Hematopoietic multipotent progenitor cell treated with erythropoietin and hydrocortisone succinate and interleukin-3 and kit ligand, for 6 days (in vitro differentiated cells): ENCODE measurements at regions not wholly inside any gene's neighbourhood (a gene's known extent, or its start where the extent isn't known, plus 50 kb on each side); places are given as distances from the start of the nearest gene placed in this dataset.

Source experiments
- DNase-seq: peaks from one replicate; pipeline ENCODE4 v3.0.0-alpha.2; 2015

DNA sequence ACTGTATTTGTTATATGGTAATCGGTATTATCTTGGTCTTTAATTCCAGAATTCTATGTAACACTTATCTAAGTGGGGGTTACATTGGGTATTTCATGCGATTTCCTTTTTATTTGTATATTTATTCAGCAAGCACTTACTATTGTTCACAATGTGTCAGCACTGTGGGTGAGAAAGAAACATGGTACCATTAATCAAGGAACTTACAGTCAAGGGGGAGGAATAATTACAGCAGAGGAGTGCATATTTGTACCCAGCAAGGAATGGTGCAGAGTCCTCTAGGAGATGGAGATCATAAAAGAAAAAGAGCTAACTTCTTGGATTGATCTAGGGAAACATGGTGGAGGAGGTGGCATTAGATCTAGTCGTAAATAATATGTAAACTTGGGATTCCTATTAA lies 117.0 kb upstream of the KCNJ16 start:
- no peak for DNase-seq

DNA sequence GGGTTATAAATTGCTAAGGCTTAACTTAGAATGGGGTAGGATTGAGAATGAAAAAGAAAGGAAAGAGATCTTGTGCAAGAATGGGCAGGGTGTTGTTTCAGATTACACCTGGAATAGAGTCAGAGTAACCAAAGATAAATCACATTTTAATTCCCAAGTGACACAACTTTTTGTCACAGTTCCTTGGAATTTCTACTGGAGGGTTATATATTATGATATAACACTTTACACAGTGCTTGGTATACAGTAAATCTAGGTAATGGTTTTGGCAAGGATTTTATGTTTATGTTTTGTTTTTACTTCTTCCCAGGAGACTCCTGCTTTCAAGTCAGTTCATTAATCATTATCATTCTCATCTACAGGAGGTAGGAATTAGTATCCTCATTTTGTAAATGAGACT lies 115.7 kb upstream of the KCNJ16 start:
- no peak for DNase-seq

DNA sequence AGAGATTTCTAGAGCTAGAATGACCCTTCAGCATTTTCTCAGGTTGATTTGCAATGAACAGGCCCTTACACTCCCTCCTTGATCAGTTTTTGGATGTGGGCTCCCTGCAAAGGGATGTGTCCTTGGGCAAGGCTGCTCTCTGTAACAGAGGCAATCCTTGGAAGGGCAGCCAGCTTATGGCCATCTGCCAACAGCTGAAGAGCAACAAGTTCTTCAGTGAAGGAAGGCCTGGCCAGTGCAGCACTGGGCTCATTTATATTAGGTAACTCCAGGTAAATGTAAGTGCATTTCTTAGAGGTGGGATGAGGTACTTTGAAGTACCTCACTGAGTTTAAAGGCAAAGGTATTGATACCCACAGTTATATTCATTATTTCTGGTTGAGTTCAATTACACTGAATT lies 114.3 kb upstream of the KCNJ16 start:
- no peak for DNase-seq

DNA sequence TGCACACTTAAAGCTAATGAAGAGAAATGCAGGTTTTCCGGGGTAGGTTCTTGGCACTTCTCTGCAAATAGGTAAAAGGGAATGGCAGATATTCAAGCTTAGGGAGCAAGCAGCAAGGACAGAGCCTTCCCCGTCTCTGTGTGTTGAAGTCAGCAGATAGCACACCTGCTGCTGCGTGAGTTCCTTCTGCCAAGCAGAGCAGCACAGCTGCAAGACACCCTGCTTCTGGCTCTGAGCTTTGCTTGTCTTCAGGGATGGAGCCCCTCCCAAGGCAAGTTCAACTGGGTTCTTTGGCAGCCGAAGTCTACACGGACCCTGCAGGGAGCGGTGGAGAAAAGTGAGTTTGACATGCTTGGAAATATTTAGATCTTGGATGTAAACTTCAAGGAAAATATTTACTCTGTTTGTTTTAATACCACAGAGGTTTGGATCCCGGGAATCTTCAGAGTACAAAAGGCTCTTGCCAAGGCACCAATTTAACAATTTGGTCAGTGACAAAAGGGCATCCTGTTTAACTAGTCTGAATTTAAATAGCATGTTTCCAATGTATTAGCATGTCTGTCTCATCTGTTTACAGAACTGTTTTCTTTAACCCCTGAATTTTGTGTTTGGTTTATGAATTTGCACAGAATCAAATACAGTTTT lies 113.4 kb upstream of the KCNJ16 start:
- DNase-seq, result no peak

DNA sequence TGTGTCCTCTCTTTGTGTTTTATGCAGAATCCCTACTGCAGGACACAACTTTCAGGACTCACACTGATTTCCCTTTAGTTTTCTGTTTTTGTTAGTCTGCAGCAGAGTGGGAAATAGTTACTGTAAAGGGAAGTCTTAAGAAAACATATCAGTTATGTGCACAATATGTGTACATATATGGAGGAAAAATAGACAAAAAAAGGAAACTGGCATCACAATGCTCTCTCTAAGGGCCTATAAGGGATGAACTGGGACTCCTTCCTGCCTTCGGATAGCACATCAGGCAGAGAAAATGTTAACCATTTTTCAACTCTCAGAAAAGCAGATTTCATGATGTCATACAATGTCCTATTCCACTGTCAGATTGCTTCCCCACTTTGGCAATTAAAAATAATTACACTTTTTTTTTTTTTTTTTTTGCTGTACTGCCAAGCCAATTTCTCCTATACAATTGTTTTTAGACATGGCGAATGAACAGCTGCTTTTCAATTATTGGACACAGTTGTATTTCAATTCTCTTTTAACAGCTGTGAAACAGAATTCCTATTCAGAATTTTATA lies 112.5 kb upstream of the KCNJ16 start:
- no peak for DNase-seq

DNA sequence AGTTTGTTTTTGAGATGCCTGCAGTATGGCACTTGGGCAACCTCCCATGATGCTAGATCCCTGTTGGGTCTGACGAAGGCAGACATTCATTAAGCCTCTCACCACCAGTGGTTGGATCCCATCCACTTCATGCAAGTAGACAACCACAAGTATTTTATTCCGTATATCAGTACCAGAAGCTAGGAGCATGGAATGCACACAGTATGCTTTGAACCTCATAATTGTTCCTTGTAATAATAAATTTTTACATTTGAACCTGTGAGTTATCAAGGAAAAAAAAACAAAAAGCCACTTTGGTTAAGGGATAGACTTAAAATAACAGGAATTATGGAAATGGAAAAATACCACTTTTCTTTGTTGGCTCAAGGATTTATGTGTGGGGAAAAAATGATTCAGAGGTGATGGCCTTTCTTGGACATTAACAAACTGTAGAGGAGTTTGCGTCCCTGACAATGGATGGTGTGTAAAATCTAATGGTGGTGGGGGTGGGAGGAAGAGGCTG lies 107.1 kb upstream of the KCNJ16 start:
- no peak for DNase-seq

DNA sequence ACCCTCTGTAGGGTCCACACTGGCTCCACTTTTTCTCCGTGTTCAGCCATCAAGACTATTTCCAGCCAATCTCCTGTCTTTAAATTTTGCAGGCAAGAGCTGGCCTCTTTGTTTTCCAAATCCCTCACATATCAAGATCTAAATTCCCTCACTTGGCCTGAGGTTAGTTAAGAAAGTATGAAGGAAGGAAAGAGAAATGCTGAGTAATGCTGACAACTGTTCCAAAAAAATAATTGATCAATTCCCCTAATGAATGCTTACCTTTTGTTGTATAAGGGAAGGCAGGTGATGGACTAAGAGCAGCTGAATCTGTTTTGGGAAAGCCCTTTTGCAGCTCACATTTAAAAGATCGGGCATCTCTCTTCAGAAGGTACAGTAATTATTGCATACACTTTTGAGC lies 105.1 kb upstream of the KCNJ16 start:
- DNase-seq, result no peak

DNA sequence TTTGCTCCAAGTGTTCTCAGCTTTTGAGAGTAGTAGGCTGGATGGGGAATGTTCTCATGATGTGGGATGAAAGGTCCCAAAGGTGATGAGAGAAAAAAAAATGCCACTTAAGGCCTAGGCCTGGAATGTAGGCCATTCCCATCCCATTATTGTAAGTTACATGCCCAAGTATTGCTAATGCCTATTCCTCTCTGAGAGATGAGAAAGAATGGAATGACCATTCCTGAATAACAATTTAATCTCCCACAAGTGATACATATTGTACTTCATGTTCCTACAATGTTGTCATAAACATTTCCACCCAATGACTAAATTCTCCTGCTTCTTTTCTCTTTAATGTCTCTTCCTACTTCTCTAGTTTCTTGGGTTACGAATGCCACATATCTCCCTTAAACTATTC lies 102.8 kb upstream of the KCNJ16 start:
- DNase-seq, result no peak

DNA sequence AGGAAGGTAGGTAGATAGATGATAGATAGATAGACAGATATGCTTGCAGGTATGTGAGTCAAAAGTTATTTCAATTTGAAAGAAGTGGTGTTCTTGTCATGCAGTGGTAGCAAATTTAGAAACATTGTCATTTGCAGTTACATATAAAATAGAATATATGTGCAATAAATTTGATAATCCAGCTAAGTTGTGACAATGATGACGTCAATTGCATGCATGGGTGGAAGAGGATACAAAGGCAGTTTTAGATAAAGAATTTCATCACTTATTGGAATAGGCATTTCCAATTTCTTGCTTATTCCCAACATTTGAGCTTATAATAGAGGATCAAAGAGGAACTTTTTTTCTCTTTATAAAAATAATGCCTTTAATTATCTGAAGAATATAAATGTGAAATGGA lies 99.2 kb upstream of the KCNJ16 start:
- no peak for DNase-seq

DNA sequence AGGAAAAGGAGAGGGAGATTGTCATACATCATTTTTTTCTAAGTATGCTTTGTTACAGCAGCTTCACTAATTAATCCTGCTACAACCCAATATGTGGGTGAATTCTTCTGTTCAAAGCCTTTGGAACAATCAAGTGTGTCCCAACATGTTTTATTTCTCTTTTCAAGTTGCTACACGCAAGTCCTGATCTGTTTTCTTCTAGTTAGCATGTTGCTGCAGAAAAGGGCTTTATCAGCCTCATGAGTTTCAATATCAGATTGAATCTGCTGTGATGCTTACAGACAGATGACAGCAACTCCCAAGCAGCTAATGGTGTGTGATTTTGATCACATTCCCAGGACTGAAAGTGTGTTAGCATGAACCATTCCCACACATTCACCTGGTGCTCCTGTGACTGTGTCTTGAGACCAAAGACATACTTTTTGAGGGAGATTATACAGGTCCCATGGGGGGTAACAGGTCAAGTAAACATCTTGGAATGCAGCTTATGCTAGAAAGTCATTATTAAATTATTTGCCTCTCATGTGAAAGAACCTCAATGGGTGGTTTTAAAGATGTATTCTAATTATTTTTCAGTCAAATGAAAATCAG lies 96.9 kb upstream of the KCNJ16 start:
- DNase-seq, result no peak

DNA sequence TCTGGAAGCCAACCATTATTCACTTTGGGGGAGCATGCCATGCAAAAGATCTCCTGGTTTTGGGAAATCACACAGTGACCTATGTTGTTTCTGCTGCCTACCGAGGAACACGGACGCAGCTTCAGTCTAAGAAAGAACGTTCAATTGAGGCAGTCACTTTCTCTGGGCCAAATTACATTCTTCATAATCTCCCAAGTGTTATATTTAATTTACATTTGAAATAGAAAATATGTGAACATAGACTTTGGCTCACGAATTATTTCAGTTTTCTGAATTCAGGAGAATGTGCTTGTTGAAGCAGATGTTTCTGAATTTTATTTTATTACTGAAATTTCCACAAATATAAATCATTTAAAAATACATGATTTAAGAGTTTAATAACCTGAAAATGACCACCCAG lies 93.6 kb upstream of the KCNJ16 start:
- no peak for DNase-seq

DNA sequence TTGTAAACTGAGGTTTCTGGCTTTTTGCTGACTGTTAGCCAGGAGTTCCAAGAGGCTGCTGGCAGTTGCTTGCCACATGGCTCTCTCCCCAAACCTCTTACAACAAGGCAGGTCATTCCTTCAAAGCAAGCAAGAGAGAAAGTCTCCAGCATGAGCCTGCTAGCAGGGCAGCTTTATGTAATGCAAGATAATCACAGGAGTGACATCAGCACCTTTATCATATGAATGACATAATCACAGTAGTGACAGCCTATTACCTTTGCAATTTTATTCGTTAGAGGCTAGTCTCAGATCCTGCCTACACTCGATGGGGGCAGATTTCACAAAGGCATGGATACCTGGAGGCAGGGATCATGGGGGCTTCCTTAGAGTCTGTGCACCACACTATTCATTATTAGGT lies 79.5 kb upstream of the KCNJ16 start:
- no peak for DNase-seq

DNA sequence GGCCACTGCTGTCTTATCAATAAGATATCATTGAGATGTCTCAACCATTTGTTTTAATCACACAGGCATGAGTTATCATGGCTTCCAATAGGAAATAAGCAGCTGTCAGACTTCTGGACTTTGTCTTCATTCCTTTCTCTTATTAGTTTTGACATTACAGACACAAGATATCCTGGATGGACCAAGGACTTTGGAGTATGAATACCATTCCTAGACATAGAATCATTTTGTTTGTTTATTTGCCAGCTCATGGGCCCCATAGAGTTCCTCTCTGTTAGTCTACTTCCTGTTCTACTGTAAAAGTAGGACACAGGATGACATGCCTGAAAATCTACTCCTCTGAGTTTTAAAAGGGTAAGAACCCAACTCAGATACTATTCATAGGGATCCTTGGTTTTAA lies 77.7 kb upstream of the KCNJ16 start:
- no peak for DNase-seq

DNA sequence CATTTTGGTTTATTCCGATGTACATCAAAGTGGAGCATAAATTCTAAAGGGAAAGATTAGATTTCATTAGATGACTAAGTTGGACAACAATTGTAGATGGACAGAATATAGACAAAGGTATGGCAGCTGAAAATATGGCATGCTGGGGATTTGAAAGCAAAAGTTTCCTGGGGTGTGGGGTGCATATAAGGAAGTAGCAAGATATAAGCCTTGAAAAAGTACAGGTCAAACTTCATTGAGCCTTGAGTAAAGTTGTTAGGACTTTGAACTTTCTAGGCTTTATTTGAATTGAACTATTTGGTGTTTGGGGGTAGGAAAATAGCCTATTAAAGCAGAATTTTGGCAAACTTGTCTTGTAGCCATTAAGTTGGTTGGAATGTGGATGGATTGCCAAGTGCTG lies 75.8 kb upstream of the KCNJ16 start:
- DNase-seq, result no peak

DNA sequence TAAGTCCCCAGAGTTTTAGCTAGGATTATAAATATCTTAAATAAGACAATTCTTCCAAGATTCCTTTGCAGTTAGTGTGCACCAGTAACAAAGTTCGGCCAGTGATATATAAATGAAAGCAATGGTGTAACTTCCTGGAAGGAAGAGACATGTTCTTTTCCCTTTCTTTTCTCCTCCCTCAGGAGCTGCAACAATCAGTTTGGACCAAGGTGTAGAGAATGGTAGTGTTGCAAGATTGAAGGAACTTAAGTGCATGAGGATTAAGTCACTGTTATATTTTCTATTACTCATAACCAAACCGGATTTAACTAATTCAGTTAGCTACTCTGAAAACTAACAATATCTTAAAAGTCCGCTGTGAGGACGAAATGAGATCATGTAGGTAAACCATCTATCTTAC lies 68.9 kb upstream of the KCNJ16 start:
- no peak for DNase-seq

DNA sequence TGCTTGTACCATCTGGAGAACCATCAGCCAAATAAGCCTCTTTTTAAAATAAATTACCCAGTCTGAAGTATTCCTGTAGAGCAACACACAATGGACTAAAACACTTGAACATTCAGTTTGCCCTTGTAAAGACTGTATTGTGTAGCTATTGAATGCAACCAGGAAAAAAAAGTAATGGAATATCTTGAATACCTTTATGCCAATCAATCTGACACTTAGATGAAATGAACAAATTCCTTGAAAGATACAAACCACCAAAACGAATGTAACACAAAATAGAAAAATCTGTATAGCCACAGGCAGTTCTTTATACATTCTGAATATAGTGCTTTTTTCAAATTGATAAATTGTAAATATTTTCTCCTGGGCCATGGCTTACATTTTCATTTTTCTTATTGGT lies 63.3 kb upstream of the KCNJ16 start:
- no peak for DNase-seq

DNA sequence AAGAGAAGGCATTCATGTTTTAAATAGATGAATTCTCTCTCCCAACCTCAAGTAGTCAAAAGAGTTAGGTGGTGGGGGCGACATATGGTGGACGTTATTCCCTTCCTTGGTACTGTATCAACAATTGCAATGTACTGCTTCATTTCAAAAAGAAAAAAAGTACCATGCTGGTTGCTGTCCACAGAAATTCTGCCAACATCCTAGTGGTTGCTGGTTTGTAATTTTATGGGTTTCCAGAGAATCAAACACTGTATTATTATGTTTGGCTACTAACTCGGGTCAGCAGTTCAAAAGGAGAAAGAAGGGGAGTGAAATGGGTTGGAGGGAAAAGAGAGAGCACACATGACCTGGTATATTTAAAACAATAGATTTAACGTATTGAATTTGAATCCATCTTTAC lies 61.1 kb upstream of the KCNJ16 start:
- DNase-seq, result no peak

DNA sequence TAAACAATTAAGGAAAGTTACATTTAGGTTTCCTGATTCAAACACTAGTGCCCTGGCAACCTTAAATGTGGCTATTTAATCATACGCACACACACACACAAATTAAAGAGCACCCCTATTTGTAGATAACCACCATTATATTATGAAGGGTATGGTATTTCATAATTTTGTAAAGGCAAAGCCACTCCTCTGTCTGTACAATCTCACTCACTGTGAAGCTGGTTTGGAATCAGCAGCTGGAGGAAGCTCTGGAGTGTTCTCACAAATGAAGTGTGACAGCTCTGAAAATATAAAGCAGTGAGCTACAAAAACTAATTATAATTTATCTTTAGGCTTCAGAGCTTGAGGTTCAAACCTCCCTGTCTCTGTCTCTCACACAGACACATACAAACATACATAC lies 57.9 kb upstream of the KCNJ16 start:
- no peak for DNase-seq

DNA sequence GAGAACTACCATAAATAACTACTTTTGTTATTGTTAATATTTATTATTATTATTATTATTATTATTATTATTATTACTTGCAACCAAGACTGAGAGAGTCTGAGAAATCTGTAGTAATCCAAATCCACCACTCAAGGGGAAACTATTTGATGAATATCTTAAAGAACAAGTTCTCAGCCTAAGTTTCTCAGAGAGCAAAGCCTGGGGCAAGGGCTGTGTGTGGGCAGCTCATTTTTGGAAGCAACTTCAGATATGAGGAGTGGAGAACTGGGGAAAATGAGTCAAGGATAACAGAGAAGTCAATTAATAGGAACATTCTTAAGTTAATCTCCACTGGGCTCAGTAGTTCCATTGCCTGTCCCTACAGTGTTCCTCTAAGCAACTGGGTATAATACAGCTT lies 57.1 kb upstream of the KCNJ16 start:
- no peak for DNase-seq

DNA sequence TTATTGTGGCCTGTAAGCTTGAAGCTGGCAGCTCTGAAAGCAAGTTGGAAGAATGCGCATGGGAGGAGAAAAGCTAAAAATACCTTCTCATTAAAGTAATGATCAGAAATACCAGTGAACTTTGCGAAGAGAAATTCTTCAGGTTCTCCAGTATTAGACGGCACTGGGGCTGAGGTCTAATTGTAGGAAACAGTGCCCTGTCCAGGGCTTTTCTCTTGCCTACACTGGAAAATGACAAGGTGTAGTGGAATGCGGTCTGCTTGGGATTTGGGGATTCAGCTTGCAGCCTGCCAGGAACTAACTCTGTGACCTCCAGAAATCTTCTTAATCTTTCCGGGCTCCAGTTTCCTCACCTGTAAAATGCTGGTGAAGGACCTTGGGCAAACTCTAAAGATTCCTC lies 53.3 kb upstream of the KCNJ16 start:
- DNase-seq, result no peak

DNA sequence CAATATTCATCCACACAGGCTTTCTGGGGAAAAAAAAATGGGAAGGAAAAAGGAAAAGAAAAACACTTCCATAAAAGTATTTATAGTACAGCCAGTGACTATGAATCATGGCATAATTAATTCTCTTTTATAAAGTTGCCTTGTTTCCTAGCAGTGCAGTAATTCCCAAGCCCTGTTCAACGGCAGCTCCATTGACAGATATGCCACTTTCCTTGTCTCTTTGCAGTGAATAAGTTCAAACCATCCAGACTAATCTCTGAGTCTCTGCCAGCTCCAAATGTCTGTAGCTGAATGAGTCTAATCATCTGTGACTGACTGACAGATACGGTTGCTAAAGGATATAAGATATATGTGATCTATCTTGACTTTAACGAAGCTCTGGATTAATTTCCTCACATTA lies 52.9 kb upstream of the KCNJ16 start:
- no peak for DNase-seq

DNA sequence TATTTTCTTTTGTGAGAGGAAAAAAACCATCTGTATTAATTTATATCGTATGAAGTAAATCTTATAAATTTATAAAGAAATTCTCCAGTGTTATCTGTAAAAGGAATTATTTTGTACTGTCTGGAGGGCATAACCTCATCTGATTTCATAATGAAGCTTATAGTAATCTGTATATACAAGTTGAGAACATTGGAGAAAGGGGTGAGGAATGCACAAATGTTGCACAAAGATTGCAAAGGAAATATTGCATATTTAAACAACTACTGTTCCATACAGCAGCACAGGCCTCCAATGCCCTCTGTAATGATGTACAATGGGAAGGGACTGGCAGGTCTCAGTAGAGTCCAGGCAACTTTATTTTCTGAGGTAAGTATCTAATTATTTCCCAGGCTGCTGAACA lies 50.8 kb upstream of the KCNJ16 start:
- DNase-seq, result no peak
